IMR-90 (cell line): ENCODE measurements at regions not wholly inside any gene's neighbourhood (a gene's known extent, or its start where the extent isn't known, plus 50 kb on each side); places are given as distances from the start of the nearest gene placed in this dataset.

Source experiments
- ATAC-seq: fragments of 200-7000 bp; cut with Tn5 transposase; 2 replicates; pipeline ENCODE4 v1.9.1; 2020; ENCODE audit warnings: low read depth, mild to moderate bottlenecking, moderate library complexity
- BruUV-seq: library from RNA; stranded (reverse); fragments of 400-500 nt; replicated peaks from 2 replicates; lab custom pipeline; 2021; lab: Mats Ljungman, UMichigan
- CTCF ChIA-PET: fragments of 300-600 bp; formaldehyde crosslinking; extraction: SDS; loops from one replicate; lab custom pipeline; 2021; ENCODE audit warnings: antibody characterized with exemption; lab: Yijun Ruan, JAX
- POLR2A ChIA-PET: fragments of 300-600 bp; sonication (Branson Sonifier 250); formaldehyde crosslinking; loops from one replicate; lab custom pipeline; 2022; ENCODE audit warnings: antibody characterized with exemption; ENCODE audit not compliant: unreplicated experiment; lab: Charles Lee
- DNase-seq: peaks from one replicate; pipeline ENCODE4 v3.0.0; 2013
- H2AFZ ChIP-seq: replicated peaks from 2 replicates; pipeline ENCODE3; 2013; ENCODE audit warnings: low read length, mild to moderate bottlenecking; ENCODE audit not compliant: poor library complexity
- H2AK5ac ChIP-seq: 2 replicates; pipeline ENCODE4 v1.6.1; 2013; ENCODE audit warnings: low read depth, low read length, inconsistent platforms
- H2AK9ac ChIP-seq: replicated peaks from 2 replicates; pipeline ENCODE3; 2013; ENCODE audit warnings: mild to moderate bottlenecking, low read depth, low read length, moderate library complexity; ENCODE audit not compliant: poor library complexity
- H2BK120ac ChIP-seq: 2 replicates; pipeline ENCODE4 v1.6.1; 2013; ENCODE audit warnings: low read depth, low read length, inconsistent platforms
- H2BK15ac ChIP-seq: 3 replicates; pipeline ENCODE4 v1.6.1; 2013; ENCODE audit warnings: low read depth, low read length, inconsistent platforms
- H2BK20ac ChIP-seq: 2 replicates; pipeline ENCODE4 v1.6.1; 2013; ENCODE audit warnings: low read depth, mild to moderate bottlenecking, inconsistent platforms, low read length, moderate library complexity
- H2BK5ac ChIP-seq: 2 replicates; pipeline ENCODE4 v1.6.1; 2013; ENCODE audit warnings: mild to moderate bottlenecking, low read depth, low read length, inconsistent platforms; ENCODE audit not compliant: poor library complexity, severe bottlenecking
- H3K14ac ChIP-seq: replicated peaks from 2 replicates; pipeline ENCODE4 v1.6.1; 2013; ENCODE audit warnings: low read depth, low read length, inconsistent platforms
- H3K18ac ChIP-seq: 2 replicates; pipeline ENCODE4 v1.6.1; 2013; ENCODE audit warnings: low read depth, low read length, control low read depth
- H3K23ac ChIP-seq: 2 replicates; pipeline ENCODE4 v1.6.1; 2013; ENCODE audit warnings: low read depth, low read length, inconsistent platforms
- H3K27ac ChIP-seq: 2 replicates; pipeline ENCODE4 v1.5.1; 2013; ENCODE audit warnings: mild to moderate bottlenecking, control low read depth, low read length; ENCODE audit not compliant: insufficient read depth
- H3K27me3 ChIP-seq: 2 replicates; pipeline ENCODE4 v1.6.1; 2013; ENCODE audit warnings: low read length; ENCODE audit not compliant: control insufficient read depth, insufficient read depth
- H3K36me3 ChIP-seq: 2 replicates; pipeline ENCODE4 v1.6.1; 2013; ENCODE audit warnings: low read length, mixed read lengths; ENCODE audit not compliant: control insufficient read depth, insufficient read depth
- H3K4ac ChIP-seq: 2 replicates; pipeline ENCODE4 v1.6.1; 2013; ENCODE audit warnings: low read depth, low read length, inconsistent platforms
- H3K4me1 ChIP-seq: 2 replicates; pipeline ENCODE4 v1.6.1; 2013; ENCODE audit warnings: low read length, mixed read lengths; ENCODE audit not compliant: control insufficient read depth, insufficient read depth
- H3K4me2 ChIP-seq: 2 replicates; pipeline ENCODE4 v1.6.1; 2013; ENCODE audit warnings: low read depth, mild to moderate bottlenecking, control low read depth, low read length, moderate library complexity
- H3K4me3 ChIP-seq: 2 replicates; pipeline ENCODE4 v1.5.1; 2013; ENCODE audit warnings: low read depth, mild to moderate bottlenecking, control low read depth, low read length, moderate library complexity; ENCODE audit not compliant: insufficient read depth
- H3K56ac ChIP-seq: 2 replicates; pipeline ENCODE4 v1.6.1; 2013; ENCODE audit warnings: low read length, inconsistent platforms; ENCODE audit not compliant: insufficient read depth; ENCODE audit errors: extremely low read depth
- H3K79me1 ChIP-seq, 2 experiments: 2 replicates each; pipeline ENCODE4 v1.6.1; 2013; ENCODE audit warnings: low read length in 2 of 2, inconsistent platforms in 1 of 2, low read depth in 1 of 2
- H3K9ac ChIP-seq: 2 replicates; pipeline ENCODE4 v1.6.1; 2013; ENCODE audit warnings: low read depth, low read length, control low read depth
- H3K9me1 ChIP-seq: 2 replicates; pipeline ENCODE4 v1.6.1; 2013; ENCODE audit warnings: low read length, inconsistent platforms; ENCODE audit not compliant: insufficient read depth
- H3K9me3 ChIP-seq: 2 replicates; pipeline ENCODE4 v1.6.1; 2013; ENCODE audit warnings: low read length; ENCODE audit not compliant: control insufficient read depth, insufficient read depth
- H4K20me1 ChIP-seq: 2 replicates; pipeline ENCODE4 v1.6.1; 2013; ENCODE audit warnings: low read length, inconsistent platforms; ENCODE audit not compliant: insufficient read depth
- H4K5ac ChIP-seq: 2 replicates; pipeline ENCODE4 v1.6.1; 2013; ENCODE audit warnings: mild to moderate bottlenecking, low read depth, low read length, control low read depth
- H4K8ac ChIP-seq, 2 experiments: 2 replicates each; pipeline ENCODE4 v1.6.1; 2013; ENCODE audit warnings: low read depth in 2 of 2, low read length in 2 of 2, control low read depth in 1 of 2, inconsistent platforms in 1 of 2
- H4K91ac ChIP-seq: 2 replicates; pipeline ENCODE4 v1.6.1; 2013; ENCODE audit warnings: low read depth, low read length, inconsistent platforms; ENCODE audit not compliant: insufficient read depth
- CEBPB ChIP-seq: IDR thresholded peaks from 2 replicates; pipeline ENCODE4 v1.6.1; 2012; ENCODE audit warnings: low read depth, low read length, improper control_type of control experiment
- CHD1 ChIP-seq: IDR thresholded peaks from 2 replicates; pipeline ENCODE4 v1.6.1; 2012; ENCODE audit warnings: low read depth, low read length, improper control_type of control experiment
- MAFK ChIP-seq: IDR thresholded peaks from 2 replicates; pipeline ENCODE4 v1.6.1; 2012; ENCODE audit warnings: low read depth, low read length, improper control_type of control experiment
- MXI1 ChIP-seq: IDR thresholded peaks from 2 replicates; pipeline ENCODE4 v1.6.1; 2012; ENCODE audit warnings: low read depth, mild to moderate bottlenecking, low read length, moderate library complexity, borderline replicate concordance
- POLR2A ChIP-seq: IDR thresholded peaks from 2 replicates; pipeline ENCODE4 v1.6.1; 2012; ENCODE audit warnings: mild to moderate bottlenecking, low read depth, low read length
- RAD21 ChIP-seq: IDR thresholded peaks from 2 replicates; pipeline ENCODE4 v1.6.1; 2012; ENCODE audit warnings: low read length, improper control_type of control experiment
- RFX5 ChIP-seq: IDR thresholded peaks from 2 replicates; pipeline ENCODE4 v1.8.0; 2012; ENCODE audit warnings: low read depth, mild to moderate bottlenecking, low read length, moderate library complexity
- WGBS, 2 experiments: methylation state at CpG; one replicate each; pipeline versions ENCODE4 v1.1.5 to v1.1.7; 2013; ENCODE audit warnings: missing lambda C conversion rate in 2 of 2; ENCODE audit not compliant: insufficient read length in 1 of 2; ENCODE audit errors: extremely low coverage in 2 of 2; 5-methylcytosine and 5-hydroxymethylcytosine counted together
- dilution Hi-C: fragments of 300-500 bp; cut with HindIII; formaldehyde crosslinking; loops from one replicate; pipeline ENCODE4 v1.14.3; 2018; ENCODE audit warnings: low sequenced_read_pairs; ENCODE audit not compliant: unreplicated experiment
- in situ Hi-C: fragments of 300-500 bp; cut with MboI; formaldehyde crosslinking; loops from 3 replicates; pipeline ENCODE4 v1.14.3; 2019; ENCODE audit warnings: low sequenced_read_pairs, inconsistent platforms, mixed read lengths
- intact Hi-C: fragments of 100-400 bp; cut with micrococcal nuclease; formaldehyde crosslinking; loops from 2 replicates; pipeline ENCODE4 v1.10.0; 2022
- TF ChIP-seq, protein P1 (sequence below): conservative IDR thresholded peaks from 2 replicates; pipeline ENCODE4 v1.5.1; 2012; ENCODE audit warnings: mild to moderate bottlenecking, low read depth, low read length, improper control_type of control experiment
- TF ChIP-seq, protein P2 (sequence below): fragments of 150-350 bp; IDR thresholded peaks from 2 replicates; pipeline ENCODE4 v1.6.1; 2017; ENCODE audit warnings: mild to moderate bottlenecking, antibody characterized with exemption, low read length, low read depth

DNA sequence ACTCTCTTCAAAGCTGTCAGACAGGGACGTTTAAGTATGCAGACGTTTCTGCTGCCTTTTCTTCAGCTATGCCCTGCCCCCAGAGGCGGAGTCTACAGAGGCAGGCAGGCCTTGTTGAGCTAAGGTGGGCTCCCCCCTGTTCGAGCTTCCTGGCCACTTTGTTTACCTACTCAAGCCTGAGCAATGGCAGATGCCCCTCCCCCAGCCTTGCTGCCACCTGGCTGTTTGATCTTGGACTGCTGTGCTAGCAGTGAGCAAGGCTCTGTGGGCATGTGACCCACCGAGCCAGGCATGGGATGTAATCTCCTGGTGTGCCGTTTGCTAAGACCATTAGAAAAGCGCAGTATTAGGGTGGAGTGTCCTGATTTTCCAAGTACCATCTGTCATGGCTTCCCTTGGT lies 900.4 kb upstream of the MDGA2 start:
- WGBS, 2 experiments, result 36% methylated on average over 2 of the region's 7 CpGs; no CpG with 5 or more reads in 1 of the 2 experiments
- no peak for DNase-seq
- H3K4ac ChIP-seq, result no peak overlapping the region
- H3K79me1 ChIP-seq, result no peaks in the 10 kb centered on the region
- no peak overlapping the region for H3K56ac ChIP-seq
- no peaks in the 10 kb centered on the region for H3K9me3 ChIP-seq
- H3K14ac ChIP-seq, result no peak overlapping the region
- no peak for ATAC-seq
- H3K36me3 ChIP-seq, result no peaks in the 10 kb centered on the region
- H3K23ac ChIP-seq, result no peak overlapping the region
- CTCF ChIA-PET, result no interaction called here
- POLR2A ChIA-PET, result no interaction called here
- dilution Hi-C loops (no loop called here), intact Hi-C loops (no loop called here), in situ Hi-C loops (no loop called here)
- no peak overlapping the region for H2BK15ac ChIP-seq
- H2BK5ac ChIP-seq, result no peak overlapping the region
- TF ChIP-seq, protein P1, sequence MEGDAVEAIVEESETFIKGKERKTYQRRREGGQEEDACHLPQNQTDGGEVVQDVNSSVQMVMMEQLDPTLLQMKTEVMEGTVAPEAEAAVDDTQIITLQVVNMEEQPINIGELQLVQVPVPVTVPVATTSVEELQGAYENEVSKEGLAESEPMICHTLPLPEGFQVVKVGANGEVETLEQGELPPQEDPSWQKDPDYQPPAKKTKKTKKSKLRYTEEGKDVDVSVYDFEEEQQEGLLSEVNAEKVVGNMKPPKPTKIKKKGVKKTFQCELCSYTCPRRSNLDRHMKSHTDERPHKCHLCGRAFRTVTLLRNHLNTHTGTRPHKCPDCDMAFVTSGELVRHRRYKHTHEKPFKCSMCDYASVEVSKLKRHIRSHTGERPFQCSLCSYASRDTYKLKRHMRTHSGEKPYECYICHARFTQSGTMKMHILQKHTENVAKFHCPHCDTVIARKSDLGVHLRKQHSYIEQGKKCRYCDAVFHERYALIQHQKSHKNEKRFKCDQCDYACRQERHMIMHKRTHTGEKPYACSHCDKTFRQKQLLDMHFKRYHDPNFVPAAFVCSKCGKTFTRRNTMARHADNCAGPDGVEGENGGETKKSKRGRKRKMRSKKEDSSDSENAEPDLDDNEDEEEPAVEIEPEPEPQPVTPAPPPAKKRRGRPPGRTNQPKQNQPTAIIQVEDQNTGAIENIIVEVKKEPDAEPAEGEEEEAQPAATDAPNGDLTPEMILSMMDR, result no peak
- no peak for TF ChIP-seq MXI1
- TF ChIP-seq CHD1, result no peak
- no peak for TF ChIP-seq POLR2A
- no peak for TF ChIP-seq CEBPB
- TF ChIP-seq, protein P2, sequence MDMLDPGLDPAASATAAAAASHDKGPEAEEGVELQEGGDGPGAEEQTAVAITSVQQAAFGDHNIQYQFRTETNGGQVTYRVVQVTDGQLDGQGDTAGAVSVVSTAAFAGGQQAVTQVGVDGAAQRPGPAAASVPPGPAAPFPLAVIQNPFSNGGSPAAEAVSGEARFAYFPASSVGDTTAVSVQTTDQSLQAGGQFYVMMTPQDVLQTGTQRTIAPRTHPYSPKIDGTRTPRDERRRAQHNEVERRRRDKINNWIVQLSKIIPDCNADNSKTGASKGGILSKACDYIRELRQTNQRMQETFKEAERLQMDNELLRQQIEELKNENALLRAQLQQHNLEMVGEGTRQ, result no peak
- no peak for TF ChIP-seq RFX5
- no peak for TF ChIP-seq MAFK
- no peak for TF ChIP-seq RAD21
- no peak overlapping the region for H2AK9ac ChIP-seq
- H3K27me3 ChIP-seq, result no peaks in the 10 kb centered on the region
- no peaks in the 10 kb centered on the region for H4K20me1 ChIP-seq
- H3K27ac ChIP-seq, result no peak overlapping the region
- no peaks in the 10 kb centered on the region for H3K9me1 ChIP-seq
- H2BK20ac ChIP-seq, result no peak overlapping the region
- no peak overlapping the region for H4K5ac ChIP-seq
- no peak overlapping the region for H2BK120ac ChIP-seq
- no peak overlapping the region for H2AFZ ChIP-seq
- no peaks in the 10 kb centered on the region for H3K4me1 ChIP-seq
- H4K91ac ChIP-seq, result no peak overlapping the region
- no peak overlapping the region for H3K4me3 ChIP-seq
- H4K8ac ChIP-seq, result no peak overlapping the region
- H3K4me2 ChIP-seq, result no peak overlapping the region
- H2AK5ac ChIP-seq, result no peak overlapping the region
- BruUV-seq, result no TSS peak
- no peak overlapping the region for H3K9ac ChIP-seq
- no peak overlapping the region for H3K18ac ChIP-seq
